ENCODE measurements at regions not wholly inside any gene's neighbourhood (a gene's known extent, or its start where the extent isn't known, plus 50 kb on each side); places are given as distances from the start of the nearest gene placed in this dataset.

- Histone ChIP-seq H3K27ac (ENCODE audit: insufficient read depth, low read depth, low read length) (no peak overlapping the region), H2AFZ (ENCODE audit: low read depth, low read length) (no peak overlapping the region), H3K9ac (replicated peaks; ENCODE audit: extremely low read depth, insufficient read depth, low read length) (no peak overlapping the region), H3K4me3 (replicated peaks in 1 of 3; ENCODE audit: insufficient read depth in 1 of 3, low read depth in 1 of 3, low read length in 3 of 3) (no peak overlapping the region), H3K27me3 (ENCODE audit: control insufficient read depth in 2 of 2, insufficient read depth in 2 of 2, low read length in 2 of 2) (no peaks in the 10 kb centered on the region), H3K9me3 (replicated peaks; ENCODE audit: control insufficient read depth, insufficient read depth, low read length) (no peaks in the 10 kb centered on the region), H3K4me1 (ENCODE audit: control insufficient read depth, extremely low read depth, insufficient read depth, low read length) (no peaks in the 10 kb centered on the region), H4K20me1 (replicated peaks; ENCODE audit: control insufficient read depth, extremely low read depth, insufficient read depth, low read length) (no peaks in the 10 kb centered on the region), H3K4me2 (ENCODE audit: insufficient read depth, low read length) (no peak overlapping the region), H3K36me3 (ENCODE audit: control insufficient read depth in 2 of 2, extremely low read depth in 1 of 2, insufficient read depth in 2 of 2, low read length in 2 of 2) (no peaks in the 10 kb centered on the region), H3K79me2 (ENCODE audit: control insufficient read depth, insufficient read depth, low read length) (no peaks in the 10 kb centered on the region), H3K9me1 (replicated peaks; ENCODE audit: control insufficient read depth, extremely low read depth, insufficient read depth, low read length) (no peaks in the 10 kb centered on the region)
- ChIA-PET POLR2A (no interaction called here), CTCF (no interaction called here)
- intact Hi-C loops (cut with micrococcal nuclease): no loop called here
- TF ChIP-seq EZH2 (IDR thresholded peaks at IDR 0.05; ENCODE audit: borderline replicate concordance, low read depth, low read length, severe bottlenecking) (no peak), MYC (IDR thresholded peaks at IDR 0.05; ENCODE audit: low read depth, low read length) (no peak), MAX (IDR thresholded peaks at IDR 0.05; ENCODE audit: insufficient read depth, insufficient read length) (no peak), POLR2AphosphoS5 (IDR thresholded peaks at IDR 0.05; ENCODE audit: insufficient read depth, low read depth, low read length) (no peak), FOS (IDR thresholded peaks at IDR 0.05; ENCODE audit: borderline replicate concordance, insufficient read depth, low read length) (no peak), GATA2 (IDR thresholded peaks at IDR 0.05; ENCODE audit: insufficient read depth, insufficient read length, low read depth, low read length) (no peak), JUN (IDR thresholded peaks at IDR 0.05; ENCODE audit: borderline replicate concordance, insufficient read depth, insufficient read length, low read depth) (no peak), POLR2A (IDR thresholded peaks at IDR 0.05; ENCODE audit: low read depth, low read length) (no peak)
- TF ChIP-seq, protein P1, sequence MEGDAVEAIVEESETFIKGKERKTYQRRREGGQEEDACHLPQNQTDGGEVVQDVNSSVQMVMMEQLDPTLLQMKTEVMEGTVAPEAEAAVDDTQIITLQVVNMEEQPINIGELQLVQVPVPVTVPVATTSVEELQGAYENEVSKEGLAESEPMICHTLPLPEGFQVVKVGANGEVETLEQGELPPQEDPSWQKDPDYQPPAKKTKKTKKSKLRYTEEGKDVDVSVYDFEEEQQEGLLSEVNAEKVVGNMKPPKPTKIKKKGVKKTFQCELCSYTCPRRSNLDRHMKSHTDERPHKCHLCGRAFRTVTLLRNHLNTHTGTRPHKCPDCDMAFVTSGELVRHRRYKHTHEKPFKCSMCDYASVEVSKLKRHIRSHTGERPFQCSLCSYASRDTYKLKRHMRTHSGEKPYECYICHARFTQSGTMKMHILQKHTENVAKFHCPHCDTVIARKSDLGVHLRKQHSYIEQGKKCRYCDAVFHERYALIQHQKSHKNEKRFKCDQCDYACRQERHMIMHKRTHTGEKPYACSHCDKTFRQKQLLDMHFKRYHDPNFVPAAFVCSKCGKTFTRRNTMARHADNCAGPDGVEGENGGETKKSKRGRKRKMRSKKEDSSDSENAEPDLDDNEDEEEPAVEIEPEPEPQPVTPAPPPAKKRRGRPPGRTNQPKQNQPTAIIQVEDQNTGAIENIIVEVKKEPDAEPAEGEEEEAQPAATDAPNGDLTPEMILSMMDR (IDR thresholded peaks at IDR 0.05; ENCODE audit: extremely low read depth in 1 of 2, insufficient read depth in 1 of 2, low read depth in 1 of 2, low read length in 2 of 2): no peak
- dilution Hi-C loops (cut with MboI; ENCODE audit: extremely low pct_ligation_motif_present, low sequenced_read_pairs): no loop called here
- FAIRE-seq (no peak), DNase-seq (ENCODE audit: low read depth, low spot score) (no peak)
- BruUV-seq (replicated peaks): no TSS peak
These were observed 172.5 kb upstream of the C1orf174 start for GRCh38 chr1:4072481-4073153.
